ENCODE measurements at regions not wholly inside any gene's neighbourhood (a gene's known extent, or its start where the extent isn't known, plus 50 kb on each side); places are given as distances from the start of the nearest gene placed in this dataset.

DNA sequence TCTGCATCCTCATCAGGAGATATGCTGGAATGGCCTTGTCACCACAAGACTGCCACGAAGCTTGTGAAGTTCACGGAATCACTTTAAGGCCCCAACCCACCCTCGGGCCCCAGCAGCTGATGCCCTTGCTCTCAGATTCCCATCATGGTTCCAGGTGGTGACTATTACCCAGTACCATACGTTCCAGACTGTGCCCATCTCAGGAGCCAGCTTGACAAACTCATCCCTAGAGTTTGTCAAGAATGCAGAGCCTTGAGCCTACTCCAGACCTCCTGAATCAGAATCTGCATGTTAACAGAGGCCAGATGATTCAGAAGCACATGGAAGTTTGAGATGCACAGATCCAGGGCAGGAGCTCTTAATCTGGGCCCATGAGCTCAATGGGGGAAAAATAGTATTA lies 53.9 kb upstream of the RBM15 start (continued):
- TF ChIP-seq CREB1 (IDR thresholded peaks at IDR 0.05): no peak
- TF ChIP-seq, protein P1, sequence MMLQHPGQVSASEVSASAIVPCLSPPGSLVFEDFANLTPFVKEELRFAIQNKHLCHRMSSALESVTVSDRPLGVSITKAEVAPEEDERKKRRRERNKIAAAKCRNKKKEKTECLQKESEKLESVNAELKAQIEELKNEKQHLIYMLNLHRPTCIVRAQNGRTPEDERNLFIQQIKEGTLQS (IDR thresholded peaks at IDR 0.05; ENCODE audit: insufficient read depth, low read depth, low read length): no peak

Measured in H1 (cell line).